ENCODE measurements at regions not wholly inside any gene's neighbourhood (a gene's known extent, or its start where the extent isn't known, plus 50 kb on each side); places are given as distances from the start of the nearest gene placed in this dataset.

DNA sequence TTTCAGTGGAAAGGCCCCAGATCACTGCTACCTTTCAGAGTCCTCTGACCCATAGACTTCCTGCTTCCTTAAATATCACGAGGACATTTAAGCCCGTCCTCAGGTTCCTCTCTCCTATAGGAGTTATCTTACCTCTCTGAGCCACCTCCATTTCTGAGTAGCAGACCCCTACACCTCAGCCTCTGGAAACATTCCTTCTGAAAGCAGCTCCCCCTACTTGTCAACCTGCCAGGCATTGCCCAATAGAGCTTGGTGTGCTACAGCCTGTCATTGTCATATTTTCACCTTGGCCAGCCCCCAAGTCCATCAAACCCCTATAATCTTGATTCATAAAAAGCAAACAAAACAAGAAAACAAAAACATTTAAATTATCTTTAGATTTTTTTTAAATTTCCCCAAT is 717.9 kb upstream of the SLC8A1 start:
- no peak overlapping the region for H2AFZ ChIP-seq (ENCODE audit: insufficient read depth, low read length, poor library complexity)
- peaks cover 5% of the 10 kb centered on the region for H3K79me1 ChIP-seq (ENCODE audit: low read length)
- H3K4me2 ChIP-seq (ENCODE audit: low read length): no peak overlapping the region
- DNase-seq: no peak
- WGBS (ENCODE audit: extremely low coverage, insufficient coverage, insufficient read length): no CpG with 5 or more reads among the region's 2 CpGs
- H4K12ac ChIP-seq (ENCODE audit: low read depth, low read length): no peak overlapping the region
- peak overlapping the region; percentile 28 for H4K91ac ChIP-seq (ENCODE audit: low read depth, low read length)
- no peaks in the 10 kb centered on the region for H3K36me3 ChIP-seq (ENCODE audit: control insufficient read depth in 1 of 2, insufficient read depth in 2 of 2, low read length in 2 of 2)
- H2AK5ac ChIP-seq (ENCODE audit: low read length): peak overlapping the region; percentile 81
- H3K18ac ChIP-seq (ENCODE audit: low read length): no peak overlapping the region
- H3K9ac ChIP-seq (ENCODE audit: low read length): no peak overlapping the region
- H3K23ac ChIP-seq (ENCODE audit: low read length): no peak overlapping the region
- peak overlapping the region; percentile 66 for H2BK12ac ChIP-seq (ENCODE audit: low read length)
- H3K79me2 ChIP-seq (ENCODE audit: control insufficient read depth, insufficient read depth, low read length, poor library complexity): no peaks in the 10 kb centered on the region
- no peak overlapping the region for H3K4me3 ChIP-seq (ENCODE audit: low read depth, low read length)
- H2BK120ac ChIP-seq (ENCODE audit: insufficient read depth, low read length, poor library complexity): no peak overlapping the region
- H3K4me1 ChIP-seq (ENCODE audit: control insufficient read depth in 1 of 2, insufficient read depth in 2 of 2, low read length in 2 of 2): peaks cover 0 to 2% of the 10 kb centered on the region in 2 experiments
- no peak overlapping the region for H3K27ac ChIP-seq (ENCODE audit: low read depth, low read length)
- no peak overlapping the region for H4K8ac ChIP-seq (ENCODE audit: low read depth, low read length)
- H2BK5ac ChIP-seq (ENCODE audit: low read depth, low read length, poor library complexity): no peak overlapping the region
- no peaks in the 10 kb centered on the region for H3K27me3 ChIP-seq (ENCODE audit: insufficient read depth, low read length)
- H3K14ac ChIP-seq (ENCODE audit: low read length): no peak overlapping the region
- no peaks in the 10 kb centered on the region for H3K9me3 ChIP-seq (ENCODE audit: insufficient read depth, low read depth, low read length)
- H3K4ac ChIP-seq (ENCODE audit: low read depth, low read length): no peak overlapping the region

DNA sequence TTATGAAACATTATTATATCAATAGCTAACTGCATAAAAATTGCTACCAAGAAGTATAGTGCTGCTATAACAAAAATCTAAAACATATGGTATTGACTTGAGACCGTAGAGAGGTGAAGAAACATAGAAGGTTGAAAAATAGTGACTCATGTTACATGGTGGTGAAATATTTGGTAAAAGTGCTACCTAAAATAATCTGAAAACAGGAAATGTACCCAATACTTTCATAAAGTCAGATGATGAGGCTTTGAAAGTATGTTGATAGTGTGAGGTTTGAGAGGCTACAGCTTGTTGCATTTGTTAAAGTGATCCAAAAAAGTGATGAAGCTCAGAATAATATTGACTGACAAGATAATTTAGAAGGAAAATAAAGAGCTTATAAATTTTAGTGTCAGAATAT is 718.7 kb upstream of the SLC8A1 start:
- no peak overlapping the region for H2AK5ac ChIP-seq (ENCODE audit: low read length)
- no peak overlapping the region for H3K14ac ChIP-seq (ENCODE audit: low read length)
- no peak overlapping the region for H3K4ac ChIP-seq (ENCODE audit: low read depth, low read length)
- no peak overlapping the region for H3K18ac ChIP-seq (ENCODE audit: low read length)
- no peak overlapping the region for H2BK120ac ChIP-seq (ENCODE audit: insufficient read depth, low read length, poor library complexity)
- H2BK5ac ChIP-seq (ENCODE audit: low read depth, low read length, poor library complexity): no peak overlapping the region
- H3K23ac ChIP-seq (ENCODE audit: low read length): no peak overlapping the region
- no peak overlapping the region for H3K4me2 ChIP-seq (ENCODE audit: low read length)
- no peak overlapping the region for H3K27ac ChIP-seq (ENCODE audit: low read depth, low read length)
- H3K36me3 ChIP-seq (ENCODE audit: control insufficient read depth in 1 of 2, insufficient read depth in 2 of 2, low read length in 2 of 2): no peaks in the 10 kb centered on the region
- H2AFZ ChIP-seq (ENCODE audit: insufficient read depth, low read length, poor library complexity): no peak overlapping the region
- WGBS (ENCODE audit: extremely low coverage, insufficient coverage, insufficient read length): no CpG with 5 or more reads among the region's 1 CpG
- H3K9me3 ChIP-seq (ENCODE audit: insufficient read depth, low read depth, low read length): no peaks in the 10 kb centered on the region
- H3K79me1 ChIP-seq (ENCODE audit: low read length): peaks cover 5% of the 10 kb centered on the region
- no peaks in the 10 kb centered on the region for H3K79me2 ChIP-seq (ENCODE audit: control insufficient read depth, insufficient read depth, low read length, poor library complexity)
- DNase-seq: no peak
- H4K91ac ChIP-seq (ENCODE audit: low read depth, low read length): no peak overlapping the region
- H2BK12ac ChIP-seq (ENCODE audit: low read length): no peak overlapping the region
- no peak overlapping the region for H3K4me3 ChIP-seq (ENCODE audit: low read depth, low read length)
- no peak overlapping the region for H4K8ac ChIP-seq (ENCODE audit: low read depth, low read length)
- peaks cover 0 to 2% of the 10 kb centered on the region in 2 experiments for H3K4me1 ChIP-seq (ENCODE audit: control insufficient read depth in 1 of 2, insufficient read depth in 2 of 2, low read length in 2 of 2)
- no peaks in the 10 kb centered on the region for H3K27me3 ChIP-seq (ENCODE audit: insufficient read depth, low read length)
- no peak overlapping the region for H4K12ac ChIP-seq (ENCODE audit: low read depth, low read length)
- no peak overlapping the region for H3K9ac ChIP-seq (ENCODE audit: low read length)

DNA sequence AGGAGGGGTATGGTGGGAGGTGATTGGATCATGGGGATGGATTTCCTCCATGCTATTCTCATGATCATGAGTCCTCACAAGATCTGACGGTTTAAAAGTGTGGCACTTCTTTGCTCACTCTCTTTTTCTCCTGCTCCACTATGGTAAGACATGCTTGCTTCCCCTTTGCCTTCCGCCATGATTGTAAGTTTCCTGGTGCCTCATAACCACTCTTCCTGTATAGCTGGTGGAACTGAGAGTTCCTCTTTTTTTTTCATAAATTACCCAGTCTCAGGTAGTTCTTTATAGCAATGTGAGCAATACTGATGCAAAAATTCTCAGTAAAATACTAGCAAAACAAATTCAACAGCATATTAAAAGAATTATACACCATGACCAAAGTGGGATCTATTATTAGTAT is 728.5 kb upstream of the SLC8A1 start:
- no peak overlapping the region for H2BK12ac ChIP-seq (ENCODE audit: low read length)
- no peaks in the 10 kb centered on the region for H3K4me1 ChIP-seq (ENCODE audit: control insufficient read depth in 1 of 2, insufficient read depth in 2 of 2, low read length in 2 of 2)
- WGBS (ENCODE audit: extremely low coverage, insufficient coverage, insufficient read length): no CpG with 5 or more reads among the region's 2 CpGs
- H3K27me3 ChIP-seq (ENCODE audit: insufficient read depth, low read length): no peaks in the 10 kb centered on the region
- H2AFZ ChIP-seq (ENCODE audit: insufficient read depth, low read length, poor library complexity): no peak overlapping the region
- H2BK5ac ChIP-seq (ENCODE audit: low read depth, low read length, poor library complexity): no peak overlapping the region
- no peak overlapping the region for H3K4ac ChIP-seq (ENCODE audit: low read depth, low read length)
- no peak overlapping the region for H3K14ac ChIP-seq (ENCODE audit: low read length)
- H2BK120ac ChIP-seq (ENCODE audit: insufficient read depth, low read length, poor library complexity): no peak overlapping the region
- no peak overlapping the region for H4K91ac ChIP-seq (ENCODE audit: low read depth, low read length)
- H3K4me3 ChIP-seq (ENCODE audit: low read depth, low read length): no peak overlapping the region
- no peak overlapping the region for H3K23ac ChIP-seq (ENCODE audit: low read length)
- H3K79me2 ChIP-seq (ENCODE audit: control insufficient read depth, insufficient read depth, low read length, poor library complexity): no peaks in the 10 kb centered on the region
- H3K18ac ChIP-seq (ENCODE audit: low read length): no peak overlapping the region
- no peaks in the 10 kb centered on the region for H3K9me3 ChIP-seq (ENCODE audit: insufficient read depth, low read depth, low read length)
- no peak overlapping the region for H3K27ac ChIP-seq (ENCODE audit: low read depth, low read length)
- no peaks in the 10 kb centered on the region for H3K36me3 ChIP-seq (ENCODE audit: control insufficient read depth in 1 of 2, insufficient read depth in 2 of 2, low read length in 2 of 2)
- no peak overlapping the region for H3K4me2 ChIP-seq (ENCODE audit: low read length)
- DNase-seq: no peak
- no peak overlapping the region for H2AK5ac ChIP-seq (ENCODE audit: low read length)
- H3K9ac ChIP-seq (ENCODE audit: low read length): no peak overlapping the region
- H4K8ac ChIP-seq (ENCODE audit: low read depth, low read length): no peak overlapping the region
- H3K79me1 ChIP-seq (ENCODE audit: low read length): no peaks in the 10 kb centered on the region
- H4K12ac ChIP-seq (ENCODE audit: low read depth, low read length): no peak overlapping the region

DNA sequence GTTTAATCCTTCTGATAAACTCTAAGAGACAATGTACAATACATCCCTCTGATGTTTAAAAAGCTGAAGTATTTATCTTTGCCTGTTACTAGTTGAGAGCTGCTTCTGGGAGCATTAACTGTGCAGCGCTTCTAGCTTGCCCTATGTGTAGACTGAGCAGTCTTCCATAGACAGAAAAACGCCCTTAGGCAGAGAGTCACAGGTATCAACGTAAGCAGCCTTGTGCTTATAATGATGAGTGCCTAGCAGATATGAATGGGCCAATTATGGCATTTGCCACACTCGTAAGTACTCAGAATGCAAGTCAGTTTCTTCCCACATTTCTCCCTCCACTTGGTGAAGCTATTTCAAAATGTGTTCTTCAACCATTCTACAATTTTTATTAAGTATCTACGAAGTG is 731.1 kb upstream of the SLC8A1 start:
- Histone ChIP-seq H3K9me3 (ENCODE audit: insufficient read depth, low read depth, low read length) (no peaks in the 10 kb centered on the region), H3K79me1 (ENCODE audit: low read length) (no peaks in the 10 kb centered on the region), H3K23ac (ENCODE audit: low read length) (no peak overlapping the region), H3K79me2 (ENCODE audit: control insufficient read depth, insufficient read depth, low read length, poor library complexity) (no peaks in the 10 kb centered on the region), H3K36me3 (ENCODE audit: control insufficient read depth in 1 of 2, insufficient read depth in 2 of 2, low read length in 2 of 2) (no peaks in the 10 kb centered on the region), H2BK12ac (ENCODE audit: low read length) (no peak overlapping the region), H3K4ac (ENCODE audit: low read depth, low read length) (no peak overlapping the region), H2BK5ac (ENCODE audit: low read depth, low read length, poor library complexity) (no peak overlapping the region), H3K4me2 (ENCODE audit: low read length) (no peak overlapping the region), H2AFZ (ENCODE audit: insufficient read depth, low read length, poor library complexity) (no peak overlapping the region), H3K4me1 (ENCODE audit: control insufficient read depth in 1 of 2, insufficient read depth in 2 of 2, low read length in 2 of 2) (no peaks in the 10 kb centered on the region), H3K27me3 (ENCODE audit: insufficient read depth, low read length) (no peaks in the 10 kb centered on the region), H3K4me3 (ENCODE audit: low read depth, low read length) (no peak overlapping the region), H2BK120ac (ENCODE audit: insufficient read depth, low read length, poor library complexity) (no peak overlapping the region), H3K18ac (ENCODE audit: low read length) (no peak overlapping the region), H3K27ac (ENCODE audit: low read depth, low read length) (no peak overlapping the region), H2AK5ac (ENCODE audit: low read length) (no peak overlapping the region), H4K8ac (ENCODE audit: low read depth, low read length) (no peak overlapping the region), H3K14ac (ENCODE audit: low read length) (no peak overlapping the region), H3K9ac (ENCODE audit: low read length) (no peak overlapping the region), H4K91ac (ENCODE audit: low read depth, low read length) (no peak overlapping the region), H4K12ac (ENCODE audit: low read depth, low read length) (no peak overlapping the region)
- WGBS (ENCODE audit: extremely low coverage, insufficient coverage, insufficient read length): no CpG with 5 or more reads among the region's 5 CpGs
- no peak for DNase-seq

All from trophoblast cell (in vitro differentiated cells and primary cell).